Activated CD4-positive, CD25-positive, alpha-beta regulatory T cell treated with anti-CD3 and anti-CD28 coated beads, Interleukin-2, amount 50 U/mL, for 72 hours (primary cell): ENCODE measurements at regions not wholly inside any gene's neighbourhood (a gene's known extent, or its start where the extent isn't known, plus 50 kb on each side); places are given as distances from the start of the nearest gene placed in this dataset.
"Not testable (repeated sequence)": the region's sequence is repeated elsewhere in the genome, so short reads cannot be mapped to it uniquely, and the experiment has no call there.

Source experiments
- DNase-seq: peaks from one replicate; pipeline ENCODE4 v3.0.0; 2021

DNA sequence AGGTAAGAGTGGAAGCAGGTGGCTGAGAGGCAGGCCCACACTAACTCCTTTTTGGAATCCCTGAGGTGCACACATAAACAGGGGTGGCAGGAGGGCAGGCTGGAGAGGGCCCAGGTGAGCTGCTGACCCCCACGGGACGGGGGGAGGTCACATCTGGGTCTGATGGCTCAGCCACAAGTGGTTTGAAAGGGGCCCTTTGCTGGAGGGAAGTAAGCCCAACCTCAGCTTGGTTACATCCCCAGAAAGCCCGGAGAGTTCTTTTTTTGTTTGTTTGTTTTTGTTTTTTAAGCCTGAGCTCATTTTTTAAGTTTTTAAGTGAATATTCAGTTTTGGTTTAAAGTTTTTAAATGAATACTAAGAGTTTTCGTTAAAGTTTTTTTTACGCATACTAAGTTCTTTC, 72.8 kb upstream of the CUX1 start:
- no peak for DNase-seq

DNA sequence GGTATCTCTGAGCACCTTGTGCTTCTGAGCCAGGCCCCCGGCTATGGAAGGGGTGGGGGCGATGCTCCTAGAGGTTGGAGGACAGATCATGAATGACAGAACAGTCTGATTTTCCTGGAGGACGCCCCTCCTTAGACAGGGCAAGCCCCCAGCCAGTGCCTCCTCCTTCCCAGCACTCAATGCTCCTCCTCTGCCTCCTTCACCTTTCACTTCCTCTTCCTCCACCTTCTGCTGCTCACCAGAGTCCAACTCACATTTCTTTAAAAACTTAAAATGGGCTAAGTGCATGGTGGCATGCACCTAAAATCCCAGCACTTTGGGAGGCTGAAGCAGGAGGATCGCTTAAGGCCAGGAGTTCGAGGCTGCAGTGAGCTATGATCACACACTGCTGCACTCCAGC, 71.1 kb upstream of the CUX1 start:
- no peak for DNase-seq

DNA sequence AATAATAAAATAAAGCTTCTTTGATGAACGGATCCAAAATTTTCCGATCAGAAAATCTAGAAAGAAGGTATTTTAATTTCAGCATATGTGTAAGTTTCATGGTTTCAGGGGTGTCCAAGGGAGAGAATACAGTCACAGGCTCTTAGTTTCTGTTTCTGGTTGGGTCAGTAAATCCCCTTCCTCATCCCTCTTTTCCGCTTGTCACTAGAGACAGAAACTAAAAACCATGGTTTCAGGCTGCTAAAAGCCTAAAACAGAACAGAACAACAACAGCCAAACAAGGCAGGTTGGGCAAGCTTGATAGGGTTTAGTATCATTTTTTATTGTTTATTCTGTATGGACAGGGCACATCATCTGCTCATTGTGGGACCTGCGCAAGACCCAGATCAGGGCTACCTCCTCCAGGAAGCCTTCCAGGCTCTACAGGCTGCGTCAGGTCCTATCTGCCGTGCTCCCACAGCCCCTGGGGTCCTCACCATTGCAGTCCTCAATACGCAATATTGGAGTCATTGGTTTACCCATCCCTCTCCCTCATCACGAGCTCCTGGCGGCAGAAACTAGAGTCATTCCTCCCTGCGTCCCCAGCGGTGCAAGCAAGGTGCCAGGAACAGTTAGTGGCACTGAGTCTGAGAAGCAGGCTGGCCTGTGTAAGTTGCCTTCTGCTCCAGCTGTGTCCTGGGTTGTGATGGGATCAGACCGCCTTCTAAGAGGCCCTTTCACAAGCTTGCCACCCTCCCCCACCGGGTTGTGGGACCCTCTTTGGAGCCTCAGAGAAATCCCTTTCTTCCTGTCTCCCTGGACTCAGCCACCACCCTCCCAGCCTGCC, 70.2 kb upstream of the CUX1 start:
- DNase-seq: no peak

DNA sequence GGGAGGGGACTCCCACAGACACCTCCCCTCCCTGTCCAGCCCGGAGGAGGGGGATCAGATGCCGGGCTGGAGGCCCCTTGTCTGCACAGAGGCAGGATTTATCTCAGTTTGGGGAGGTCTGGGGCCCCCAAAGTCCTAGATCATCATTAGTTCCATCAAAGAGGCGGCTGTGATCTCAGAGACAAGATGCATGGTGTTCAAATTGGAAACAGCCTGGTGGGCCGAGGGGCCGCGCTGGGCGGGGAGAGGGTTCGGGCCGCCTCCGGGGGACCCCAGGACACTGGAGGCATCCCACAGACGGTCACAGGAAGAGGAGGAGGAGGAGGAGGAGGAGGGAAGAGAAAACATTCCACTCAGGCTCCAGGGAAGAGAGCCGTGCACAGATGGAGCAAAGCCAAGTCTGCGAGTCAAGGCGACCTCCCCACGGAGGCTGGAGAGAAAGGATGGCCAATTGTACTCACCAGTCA, 69.5 kb upstream of the CUX1 start:
- DNase-seq: no peak

DNA sequence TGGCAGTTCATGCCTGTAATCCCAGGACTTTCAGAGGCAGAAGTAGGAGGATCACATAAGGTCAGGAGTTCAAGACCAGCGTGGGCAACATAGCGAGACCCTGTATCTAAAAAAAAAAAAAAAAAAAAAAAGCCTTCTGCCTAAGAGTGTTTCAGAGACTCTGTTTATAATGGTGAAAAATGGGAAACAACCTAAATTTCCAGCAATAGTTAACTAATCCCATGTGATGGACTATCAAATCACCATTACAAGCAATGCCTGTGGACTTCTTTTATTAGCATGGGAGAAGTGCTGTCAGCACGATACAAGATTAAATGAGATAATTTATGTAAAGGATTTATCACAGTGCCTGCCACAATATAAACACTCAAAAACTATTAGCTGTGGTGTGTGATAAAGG, 67.5 kb upstream of the CUX1 start:
- no peak for DNase-seq

DNA sequence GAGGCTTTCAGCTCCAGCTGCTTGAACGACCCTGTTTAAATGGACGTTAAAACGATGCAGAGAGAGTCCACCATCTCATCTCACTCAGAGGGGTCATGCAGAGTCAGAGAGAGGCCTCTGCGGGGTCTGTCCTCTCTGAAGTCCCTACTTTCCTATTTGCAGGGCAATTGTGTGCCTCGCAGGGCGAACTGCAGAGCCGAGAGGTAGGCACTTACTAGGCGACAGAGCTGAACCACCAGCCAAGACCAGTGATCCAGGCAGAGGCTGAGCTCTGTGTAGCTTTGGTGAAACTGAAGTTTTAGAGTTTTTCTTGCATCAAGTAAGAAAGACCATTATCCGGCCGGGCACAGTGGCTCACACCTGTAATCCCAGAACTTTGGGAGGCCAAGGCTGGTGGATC, 64.1 kb upstream of the CUX1 start:
- no peak for DNase-seq

DNA sequence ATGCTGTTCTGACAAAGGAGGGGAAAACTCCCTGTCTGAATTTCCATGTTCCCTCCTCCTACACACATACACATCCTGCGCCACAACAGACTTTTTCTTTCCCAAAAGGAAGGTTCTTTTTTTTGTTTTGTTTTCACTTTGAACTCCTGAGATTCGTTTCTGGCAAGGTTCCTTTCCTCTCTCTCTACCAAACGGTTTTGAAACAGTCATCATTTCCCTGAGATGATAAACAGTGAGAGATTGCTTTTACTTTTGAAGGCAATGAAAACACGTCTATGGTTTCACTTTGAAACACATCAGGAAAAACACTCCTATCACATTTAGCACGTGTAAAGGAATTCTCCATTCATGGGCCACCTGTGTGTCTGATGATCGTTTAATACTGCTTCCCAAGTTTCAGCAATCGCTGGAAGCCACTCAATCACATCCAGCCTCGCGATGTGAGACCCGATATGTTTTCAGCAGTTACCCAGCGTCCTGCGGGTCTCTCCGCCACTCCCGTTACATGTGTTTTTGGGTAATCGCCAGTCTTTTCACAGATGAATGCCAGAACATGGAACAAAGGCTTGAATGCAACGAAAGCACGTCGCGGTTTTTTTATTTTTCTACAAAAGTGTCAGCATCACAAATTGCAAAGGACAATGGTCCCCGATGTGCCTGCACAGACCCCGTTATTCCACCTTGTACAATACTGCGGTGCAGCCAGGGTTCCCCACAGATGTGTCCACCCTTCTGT, 62.8 kb upstream of the CUX1 start:
- no peak for DNase-seq

DNA sequence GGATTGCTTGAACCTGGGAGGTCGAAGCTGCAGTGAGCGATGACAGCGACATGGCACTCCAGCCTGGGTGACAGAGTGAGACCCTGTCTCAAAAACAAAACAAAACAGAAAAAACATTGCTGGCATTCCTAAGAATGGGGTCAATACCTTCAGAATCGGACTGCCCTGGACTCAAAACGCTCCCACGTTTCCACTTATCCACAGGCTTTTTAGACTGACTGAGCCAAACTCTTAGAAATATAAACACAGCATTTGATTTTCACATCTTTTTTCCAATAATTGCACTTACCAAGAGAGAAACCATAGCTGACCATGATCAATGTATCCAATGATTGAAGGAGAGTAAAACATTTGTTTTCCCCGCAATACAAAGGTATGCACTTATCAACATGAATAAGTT, 59.5 kb upstream of the CUX1 start:
- DNase-seq: no peak

DNA sequence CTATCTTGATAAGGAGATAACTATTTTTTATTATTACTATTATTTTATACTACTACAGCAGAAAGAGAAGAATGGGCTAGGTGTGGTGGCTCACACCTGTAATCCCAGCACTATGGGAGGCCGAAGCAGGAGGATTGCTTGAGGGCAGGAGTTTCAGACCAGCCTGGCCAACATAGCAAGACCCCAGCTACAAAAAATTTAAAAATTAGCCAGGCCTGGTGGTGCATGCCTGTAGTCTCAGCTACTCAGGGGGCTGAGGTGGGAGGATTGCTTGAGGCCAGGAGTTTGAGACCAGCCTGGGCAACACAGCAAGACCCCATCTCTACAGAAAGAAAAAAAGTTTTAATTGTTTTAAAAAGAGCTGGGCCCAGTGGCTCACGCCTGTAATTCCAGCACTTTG, 58.9 kb upstream of the CUX1 start:
- DNase-seq: not testable (repeated sequence)

DNA sequence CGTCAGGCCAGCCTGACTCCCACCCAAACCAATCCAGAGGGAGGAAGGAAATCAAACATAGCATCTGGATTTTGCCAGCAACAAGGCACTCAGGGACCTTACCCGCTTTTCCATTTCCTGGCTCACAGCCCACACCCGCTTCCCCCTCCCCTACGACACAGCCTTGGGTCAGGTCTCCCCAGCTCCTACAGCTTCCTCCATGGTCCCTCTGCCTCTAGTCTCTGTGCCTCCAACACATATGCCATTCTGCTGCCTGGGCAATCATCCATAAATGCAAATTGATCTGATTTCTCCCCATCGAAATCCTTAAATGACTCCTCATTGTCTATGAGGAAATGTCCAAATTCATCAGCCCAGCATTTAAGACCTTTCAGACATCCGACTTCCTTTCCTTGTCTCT, 53.2 kb upstream of the CUX1 start:
- no peak for DNase-seq

DNA sequence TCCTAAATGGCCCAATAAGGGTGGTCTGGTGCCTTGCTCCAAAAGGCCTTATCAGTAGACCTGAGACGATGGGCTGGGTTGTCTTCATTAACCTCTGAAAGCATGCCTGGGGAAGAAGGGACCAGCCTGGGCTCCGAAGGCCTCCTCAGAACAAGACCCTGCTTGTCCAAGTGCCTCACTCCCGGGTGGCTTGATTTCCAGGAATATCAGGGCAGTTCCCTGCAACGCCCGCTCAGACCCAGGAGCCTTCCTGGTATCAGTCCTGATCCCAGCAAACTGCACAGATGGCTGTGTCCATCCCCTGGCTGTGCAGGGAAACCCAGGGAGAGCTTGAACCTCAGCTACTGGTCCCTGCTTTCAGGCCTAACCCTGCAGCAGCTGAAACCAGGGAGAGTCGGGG, 49.9 kb upstream of the CUX1 start:
- no peak for DNase-seq
